GM19240 (cell line): ENCODE measurements at regions not wholly inside any gene's neighbourhood (a gene's known extent, or its start where the extent isn't known, plus 50 kb on each side); places are given as distances from the start of the nearest gene placed in this dataset.

Experiments used
- DNase-seq: peaks from one replicate; pipeline ENCODE4 v3.0.0; 2011; ENCODE audit warnings: low spot score; ENCODE audit not compliant: insufficient read length

- DNase-seq = no peak
Observed at GRCh38 chr15:46618984-46619383, 984.2 kb downstream of the SQOR start.

DNA sequence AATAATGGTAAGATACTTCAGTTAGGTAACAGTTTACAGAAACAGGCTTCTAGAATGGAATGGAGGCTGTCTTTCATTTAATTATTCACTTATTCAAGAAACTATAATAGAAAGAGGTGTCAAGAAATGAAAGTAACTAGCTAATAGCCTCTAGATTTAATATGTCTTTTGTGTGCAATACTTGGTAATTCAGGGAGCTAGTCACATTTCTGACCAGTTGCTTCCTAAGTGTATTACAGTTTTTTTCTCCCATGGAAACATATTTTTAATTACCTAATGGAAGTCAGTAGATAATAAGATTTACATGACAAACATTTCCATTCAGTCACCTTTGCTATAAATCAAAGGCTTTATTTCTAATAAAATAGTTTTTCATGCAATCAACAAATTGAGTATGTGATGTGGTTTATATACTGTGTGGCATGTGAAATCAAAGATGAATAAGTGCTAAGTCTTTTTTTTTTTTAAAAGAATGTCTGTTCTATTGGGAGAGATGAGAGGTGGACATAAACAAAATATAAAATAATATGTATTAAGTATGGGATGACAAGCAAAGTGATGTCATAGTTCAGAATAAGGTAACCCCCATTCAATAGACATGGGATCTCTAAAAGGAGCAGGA lies 985.7 kb downstream of the SQOR start:
- DNase-seq = no peak

- no peak for DNase-seq
Observed at GRCh38 chr15:46622851-46623250, 988.0 kb downstream of the SQOR start.

DNA sequence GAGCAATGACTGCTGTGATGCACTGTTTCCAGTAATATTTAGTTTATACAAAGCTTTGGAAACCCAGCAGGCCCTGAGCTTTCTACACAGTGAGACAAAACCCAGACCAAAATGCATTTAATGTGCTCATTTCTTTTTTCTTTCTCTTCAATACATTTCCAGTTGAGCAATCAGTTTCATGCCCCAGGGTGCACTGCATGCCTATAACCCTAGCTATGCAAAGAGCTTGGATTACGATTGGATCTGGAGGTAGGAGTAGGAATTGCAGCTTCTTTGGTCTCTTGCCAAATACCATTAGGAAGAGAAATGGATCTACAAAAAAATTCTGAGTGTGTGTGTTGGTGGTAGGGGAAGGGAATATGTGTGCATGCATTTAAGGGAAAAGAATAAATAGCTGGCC lies 1001.4 kb downstream of the SQOR start:
- no peak for DNase-seq

GRCh38 chr15:46644501-46645481 lies 1010.0 kb downstream of the SQOR start:
- DNase-seq = no peak

- DNase-seq = no peak
Observed at GRCh38 chr15:46646490-46646889, 1011.7 kb downstream of the SQOR start.

GRCh38 chr15:46647046-46647445 lies 1012.2 kb downstream of the SQOR start:
- no peak for DNase-seq

DNA sequence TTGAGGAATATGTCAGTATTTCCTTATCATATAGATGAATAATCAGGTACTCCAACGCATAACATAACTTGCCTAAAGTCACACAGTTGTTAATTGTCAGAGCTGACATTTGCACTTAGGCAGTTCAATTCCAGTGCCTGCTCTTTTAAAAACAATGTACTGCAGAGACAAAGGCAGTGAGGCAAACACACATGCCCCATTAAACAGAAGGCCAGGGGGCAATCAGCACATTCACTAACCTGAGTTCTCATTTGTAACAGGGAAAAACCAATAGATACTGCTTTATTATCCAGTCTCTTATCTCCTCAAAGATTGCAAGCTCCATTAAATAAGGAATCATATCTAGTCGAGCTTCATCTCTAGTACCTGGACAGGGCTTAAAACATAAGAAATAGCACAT lies 1017.4 kb downstream of the SQOR start:
- DNase-seq = no peak

DNA sequence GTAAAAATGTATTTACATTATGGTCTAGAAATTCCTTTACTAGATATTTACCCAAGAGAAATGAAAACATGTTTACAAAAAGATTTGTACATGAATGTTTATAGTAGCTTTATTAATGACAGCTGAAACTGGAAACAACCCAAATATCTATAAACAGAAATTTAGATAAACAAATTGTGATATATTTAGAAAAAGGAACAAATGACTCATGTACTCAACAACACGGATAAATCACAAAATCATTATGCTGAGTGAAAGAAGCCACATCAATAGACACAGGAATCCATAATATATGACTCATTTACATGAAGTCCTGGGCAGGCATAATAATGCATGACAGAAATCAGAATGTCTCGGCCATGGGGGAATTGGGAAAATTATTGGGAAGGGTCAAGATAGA lies 1020.2 kb downstream of the SQOR start:
- no peak for DNase-seq

- no peak for DNase-seq
Observed at GRCh38 chr15:46660096-46660842, 1025.4 kb downstream of the SQOR start.

GRCh38 chr15:46670258-46670657 lies 1035.4 kb downstream of the SQOR start:
- no peak for DNase-seq

GRCh38 chr15:46671336-46671735 lies 1036.5 kb downstream of the SQOR start:
- DNase-seq = no peak

GRCh38 chr15:46672041-46672440 lies 1037.2 kb downstream of the SQOR start:
- DNase-seq = no peak

- no peak for DNase-seq
Observed at GRCh38 chr15:46676233-46677206, 1040.8 kb upstream of the SEMA6D start.

GRCh38 chr15:46677491-46677890 lies 1039.8 kb upstream of the SEMA6D start:
- no peak for DNase-seq

GRCh38 chr15:46681901-46682300 lies 1035.4 kb upstream of the SEMA6D start:
- no peak for DNase-seq

GRCh38 chr15:46682969-46683791 lies 1034.1 kb upstream of the SEMA6D start:
- DNase-seq = no peak

DNA sequence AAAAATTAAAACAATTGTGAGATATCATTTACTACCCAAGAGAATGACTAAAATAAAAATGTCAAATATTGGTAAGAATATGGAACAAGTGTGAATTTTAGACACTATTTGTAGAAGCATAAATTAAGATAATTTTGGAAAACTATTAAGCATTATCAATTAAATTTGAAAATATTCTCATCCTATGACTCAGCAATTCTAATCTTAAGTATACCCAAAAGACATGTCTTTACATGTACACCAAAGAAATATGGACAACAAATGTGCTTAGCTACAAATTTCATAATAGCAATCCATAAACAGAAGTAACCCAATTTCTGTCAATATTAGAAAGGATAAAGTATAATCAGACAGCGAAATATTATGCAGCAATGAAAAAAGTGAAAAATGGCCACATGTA lies 1032.2 kb upstream of the SEMA6D start:
- DNase-seq = no peak

DNA sequence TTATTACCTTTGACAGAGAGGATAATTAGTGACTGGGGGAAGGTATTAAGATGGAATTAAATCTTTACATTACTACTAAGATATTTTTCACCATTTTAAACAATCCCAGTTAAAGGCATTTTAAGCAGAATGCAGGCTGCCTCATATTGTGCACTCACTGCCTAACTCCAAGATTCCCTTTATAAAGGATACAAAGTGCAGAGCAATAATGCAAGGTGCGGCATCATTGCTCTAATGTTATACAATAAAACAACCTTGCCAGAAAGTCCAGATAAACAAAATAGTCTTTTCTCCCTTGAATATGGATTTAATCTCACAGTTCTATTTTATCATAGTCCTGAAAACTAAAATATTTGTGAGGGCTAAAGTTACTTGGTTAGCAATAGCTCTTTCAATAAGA lies 1031.6 kb upstream of the SEMA6D start:
- DNase-seq = no peak

DNA sequence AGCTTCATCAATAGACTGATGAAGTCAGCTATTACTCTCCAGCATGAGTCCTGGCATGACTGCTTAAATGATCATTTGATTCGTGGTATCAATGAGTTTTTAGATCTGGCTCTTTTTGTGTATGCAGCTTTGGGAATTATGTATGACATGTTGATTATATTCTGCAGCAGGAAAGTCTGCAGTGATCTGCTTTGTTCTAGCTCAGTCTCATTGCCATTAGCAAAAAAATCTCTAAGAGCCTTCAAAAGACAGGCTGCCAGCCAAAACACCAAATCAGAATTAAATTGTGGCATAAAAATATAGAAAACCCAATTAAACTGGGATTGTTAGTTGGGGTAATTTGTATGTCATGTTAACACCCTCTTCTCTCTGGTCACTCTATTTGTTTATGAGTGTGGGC lies 1021.0 kb upstream of the SEMA6D start:
- no peak for DNase-seq
